ENCODE measurements at regions not wholly inside any gene's neighbourhood (a gene's known extent, or its start where the extent isn't known, plus 50 kb on each side); places are given as distances from the start of the nearest gene placed in this dataset.

GRCh38 chr16:54627616-54628015, 303.0 kb upstream of the IRX5 start:
- no peak overlapping the region for H3K4me2 ChIP-seq (ENCODE audit: low read length)
- H2AFZ ChIP-seq (ENCODE audit: low read depth, low read length) = no peak overlapping the region
- H3K4me3 ChIP-seq (ENCODE audit: low read length) = no peak overlapping the region
- H3K36me3 ChIP-seq (ENCODE audit: insufficient read depth, low read length) = no peaks in the 10 kb centered on the region
- H3K9me2 ChIP-seq (ENCODE audit: insufficient read depth, low read length) = no peaks in the 10 kb centered on the region
- TF ChIP-seq POLR2AphosphoS5 (IDR thresholded peaks at IDR 0.05) (no peak), SMC3 (conservative IDR thresholded peaks at IDR 0.05; ENCODE audit: poor library complexity) (no peak), RAD21 (conservative IDR thresholded peaks at IDR 0.05) (no peak), EP300 (conservative IDR thresholded peaks at IDR 0.05; ENCODE audit: poor library complexity, severe bottlenecking) (no peak), REST (IDR thresholded peaks at IDR 0.05; ENCODE audit: borderline replicate concordance) (no peak), EZH2 (IDR thresholded peaks at IDR 0.05; ENCODE audit: borderline replicate concordance, insufficient read depth, low read length, poor library complexity, severe bottlenecking) (no peak), TAF1 (IDR thresholded peaks at IDR 0.05; ENCODE audit: low read depth) (no peak), MXI1 (conservative IDR thresholded peaks at IDR 0.05; ENCODE audit: poor library complexity, severe bottlenecking) (no peak)
- TF ChIP-seq, protein P1, sequence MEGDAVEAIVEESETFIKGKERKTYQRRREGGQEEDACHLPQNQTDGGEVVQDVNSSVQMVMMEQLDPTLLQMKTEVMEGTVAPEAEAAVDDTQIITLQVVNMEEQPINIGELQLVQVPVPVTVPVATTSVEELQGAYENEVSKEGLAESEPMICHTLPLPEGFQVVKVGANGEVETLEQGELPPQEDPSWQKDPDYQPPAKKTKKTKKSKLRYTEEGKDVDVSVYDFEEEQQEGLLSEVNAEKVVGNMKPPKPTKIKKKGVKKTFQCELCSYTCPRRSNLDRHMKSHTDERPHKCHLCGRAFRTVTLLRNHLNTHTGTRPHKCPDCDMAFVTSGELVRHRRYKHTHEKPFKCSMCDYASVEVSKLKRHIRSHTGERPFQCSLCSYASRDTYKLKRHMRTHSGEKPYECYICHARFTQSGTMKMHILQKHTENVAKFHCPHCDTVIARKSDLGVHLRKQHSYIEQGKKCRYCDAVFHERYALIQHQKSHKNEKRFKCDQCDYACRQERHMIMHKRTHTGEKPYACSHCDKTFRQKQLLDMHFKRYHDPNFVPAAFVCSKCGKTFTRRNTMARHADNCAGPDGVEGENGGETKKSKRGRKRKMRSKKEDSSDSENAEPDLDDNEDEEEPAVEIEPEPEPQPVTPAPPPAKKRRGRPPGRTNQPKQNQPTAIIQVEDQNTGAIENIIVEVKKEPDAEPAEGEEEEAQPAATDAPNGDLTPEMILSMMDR (IDR thresholded peaks at IDR 0.05; ENCODE audit: poor library complexity, severe bottlenecking) = no peak
- H3F3A ChIP-seq (ENCODE audit: insufficient read depth, low read length, poor library complexity, severe bottlenecking) = no peaks in the 10 kb centered on the region
- H3K79me2 ChIP-seq (replicated peaks; ENCODE audit: insufficient read depth, low read length) = no peaks in the 10 kb centered on the region
- H3K9ac ChIP-seq (ENCODE audit: low read length) = no peak overlapping the region
- H3K27me3 ChIP-seq (ENCODE audit: insufficient read depth, low read depth, low read length) = peaks cover 25% of the 10 kb centered on the region
- H4K20me1 ChIP-seq (ENCODE audit: insufficient read depth) = no peaks in the 10 kb centered on the region
- no peaks in the 10 kb centered on the region for H3K9me3 ChIP-seq (ENCODE audit: low read length)
- no peak overlapping the region for H3K27ac ChIP-seq (ENCODE audit: low read length)

GRCh38 chr16:54623636-54624035, 307.0 kb upstream of the IRX5 start:
- Histone ChIP-seq H2AFZ (ENCODE audit: low read depth, low read length) (no peak overlapping the region), H3F3A (ENCODE audit: insufficient read depth, low read length, poor library complexity, severe bottlenecking) (no peaks in the 10 kb centered on the region), H3K9ac (ENCODE audit: low read length) (no peak overlapping the region), H3K36me3 (ENCODE audit: insufficient read depth, low read length) (no peaks in the 10 kb centered on the region), H3K27ac (ENCODE audit: low read length) (no peak overlapping the region), H3K27me3 (ENCODE audit: insufficient read depth, low read depth, low read length) (peaks cover 12% of the 10 kb centered on the region), H3K9me2 (ENCODE audit: insufficient read depth, low read length) (no peaks in the 10 kb centered on the region), H3K9me3 (ENCODE audit: low read length) (peaks cover 4% of the 10 kb centered on the region), H3K79me2 (replicated peaks; ENCODE audit: insufficient read depth, low read length) (no peaks in the 10 kb centered on the region), H3K4me2 (ENCODE audit: low read length) (no peak overlapping the region), H3K4me3 (ENCODE audit: low read length) (no peak overlapping the region), H4K20me1 (ENCODE audit: insufficient read depth) (no peaks in the 10 kb centered on the region)
- TF ChIP-seq EP300 (conservative IDR thresholded peaks at IDR 0.05; ENCODE audit: poor library complexity, severe bottlenecking) (no peak), SMC3 (conservative IDR thresholded peaks at IDR 0.05; ENCODE audit: poor library complexity) (no peak), REST (IDR thresholded peaks at IDR 0.05; ENCODE audit: borderline replicate concordance) (no peak), EZH2 (IDR thresholded peaks at IDR 0.05; ENCODE audit: borderline replicate concordance, insufficient read depth, low read length, poor library complexity, severe bottlenecking) (no peak), MXI1 (conservative IDR thresholded peaks at IDR 0.05; ENCODE audit: poor library complexity, severe bottlenecking) (no peak), TAF1 (IDR thresholded peaks at IDR 0.05; ENCODE audit: low read depth) (no peak), RAD21 (conservative IDR thresholded peaks at IDR 0.05) (no peak), POLR2AphosphoS5 (IDR thresholded peaks at IDR 0.05) (no peak)
- TF ChIP-seq, protein P1 (IDR thresholded peaks at IDR 0.05; ENCODE audit: poor library complexity, severe bottlenecking) = no peak
